ENCODE measurements at regions not wholly inside any gene's neighbourhood (a gene's known extent, or its start where the extent isn't known, plus 50 kb on each side); places are given as distances from the start of the nearest gene placed in this dataset.
"Not testable (repeated sequence)": the region's sequence is repeated elsewhere in the genome, so short reads cannot be mapped to it uniquely, and the experiment has no call there.

- no peak for DNase-seq (ENCODE audit: extremely low read depth in 1 of 2, low read depth in 1 of 2)
These were observed 193.4 kb downstream of the CASP12 start for GRCh38 chr11:104704888-104705287.

GRCh38 chr11:104704146-104704830 is 194.0 kb downstream of the CASP12 start:
- DNase-seq (ENCODE audit: extremely low read depth in 1 of 2, low read depth in 1 of 2) = no peak

- DNase-seq (ENCODE audit: extremely low read depth in 1 of 2, low read depth in 1 of 2) = no peak
These were observed 197.7 kb downstream of the CASP12 start for GRCh38 chr11:104700609-104701008.

- DNase-seq (ENCODE audit: extremely low read depth in 1 of 2, low read depth in 1 of 2) = no peak
These were observed 198.3 kb downstream of the CASP12 start for GRCh38 chr11:104699981-104700380.

GRCh38 chr11:104695065-104695463 is 203.2 kb downstream of the CASP12 start:
- no peak for DNase-seq (ENCODE audit: extremely low read depth in 1 of 2, low read depth in 1 of 2)

- DNase-seq (ENCODE audit: extremely low read depth in 1 of 2, low read depth in 1 of 2) = no peak
These were observed 203.8 kb downstream of the CASP12 start for GRCh38 chr11:104694259-104695064.

GRCh38 chr11:104692751-104693150 is 205.5 kb downstream of the CASP12 start:
- DNase-seq (ENCODE audit: extremely low read depth in 1 of 2, low read depth in 1 of 2) = no peak

- no peak for DNase-seq (ENCODE audit: extremely low read depth in 1 of 2, low read depth in 1 of 2)
These were observed 207.1 kb downstream of the CASP12 start for GRCh38 chr11:104691129-104691528.

- no peak for DNase-seq (ENCODE audit: extremely low read depth in 1 of 2, low read depth in 1 of 2)
These were observed 208.0 kb downstream of the CASP12 start for GRCh38 chr11:104690241-104690640.

GRCh38 chr11:104688731-104689130 is 209.5 kb downstream of the CASP12 start:
- no peak for DNase-seq (ENCODE audit: extremely low read depth in 1 of 2, low read depth in 1 of 2)

- no peak for DNase-seq (ENCODE audit: extremely low read depth in 1 of 2, low read depth in 1 of 2)
These were observed 216.1 kb downstream of the CASP12 start for GRCh38 chr11:104682206-104682605.

GRCh38 chr11:104679258-104679657 is 219.0 kb downstream of the CASP12 start:
- no peak for DNase-seq (ENCODE audit: extremely low read depth in 1 of 2, low read depth in 1 of 2)

- DNase-seq (ENCODE audit: extremely low read depth in 1 of 2, low read depth in 1 of 2) = no peak
These were observed 219.9 kb downstream of the CASP12 start for GRCh38 chr11:104678408-104678807.

- not testable (repeated sequence) for DNase-seq (ENCODE audit: extremely low read depth in 1 of 2, low read depth in 1 of 2)
These were observed 221.2 kb downstream of the CASP12 start for GRCh38 chr11:104677069-104677468.

- DNase-seq (ENCODE audit: extremely low read depth in 1 of 2, low read depth in 1 of 2) = no peak
These were observed 225.4 kb downstream of the CASP12 start for GRCh38 chr11:104672897-104673296.

GRCh38 chr11:104668797-104669463 is 229.3 kb downstream of the CASP12 start:
- DNase-seq (ENCODE audit: extremely low read depth in 1 of 2, low read depth in 1 of 2) = no peak

- DNase-seq (ENCODE audit: extremely low read depth in 1 of 2, low read depth in 1 of 2) = no peak
These were observed 231.6 kb downstream of the CASP12 start for GRCh38 chr11:104666624-104667023.

GRCh38 chr11:104665641-104666040 is 232.6 kb downstream of the CASP12 start:
- DNase-seq (ENCODE audit: extremely low read depth in 1 of 2, low read depth in 1 of 2) = no peak

- DNase-seq (ENCODE audit: extremely low read depth in 1 of 2, low read depth in 1 of 2) = no peak
These were observed 234.8 kb downstream of the CASP12 start for GRCh38 chr11:104663190-104664140.

GRCh38 chr11:104661901-104662300 is 236.4 kb downstream of the CASP12 start:
- DNase-seq (ENCODE audit: extremely low read depth in 1 of 2, low read depth in 1 of 2) = no peak

- DNase-seq (ENCODE audit: extremely low read depth in 1 of 2, low read depth in 1 of 2) = no peak
These were observed 236.8 kb downstream of the CASP12 start for GRCh38 chr11:104661471-104661870.
